ENCODE measurements at regions not wholly inside any gene's neighbourhood (a gene's known extent, or its start where the extent isn't known, plus 50 kb on each side); places are given as distances from the start of the nearest gene placed in this dataset.

DNA sequence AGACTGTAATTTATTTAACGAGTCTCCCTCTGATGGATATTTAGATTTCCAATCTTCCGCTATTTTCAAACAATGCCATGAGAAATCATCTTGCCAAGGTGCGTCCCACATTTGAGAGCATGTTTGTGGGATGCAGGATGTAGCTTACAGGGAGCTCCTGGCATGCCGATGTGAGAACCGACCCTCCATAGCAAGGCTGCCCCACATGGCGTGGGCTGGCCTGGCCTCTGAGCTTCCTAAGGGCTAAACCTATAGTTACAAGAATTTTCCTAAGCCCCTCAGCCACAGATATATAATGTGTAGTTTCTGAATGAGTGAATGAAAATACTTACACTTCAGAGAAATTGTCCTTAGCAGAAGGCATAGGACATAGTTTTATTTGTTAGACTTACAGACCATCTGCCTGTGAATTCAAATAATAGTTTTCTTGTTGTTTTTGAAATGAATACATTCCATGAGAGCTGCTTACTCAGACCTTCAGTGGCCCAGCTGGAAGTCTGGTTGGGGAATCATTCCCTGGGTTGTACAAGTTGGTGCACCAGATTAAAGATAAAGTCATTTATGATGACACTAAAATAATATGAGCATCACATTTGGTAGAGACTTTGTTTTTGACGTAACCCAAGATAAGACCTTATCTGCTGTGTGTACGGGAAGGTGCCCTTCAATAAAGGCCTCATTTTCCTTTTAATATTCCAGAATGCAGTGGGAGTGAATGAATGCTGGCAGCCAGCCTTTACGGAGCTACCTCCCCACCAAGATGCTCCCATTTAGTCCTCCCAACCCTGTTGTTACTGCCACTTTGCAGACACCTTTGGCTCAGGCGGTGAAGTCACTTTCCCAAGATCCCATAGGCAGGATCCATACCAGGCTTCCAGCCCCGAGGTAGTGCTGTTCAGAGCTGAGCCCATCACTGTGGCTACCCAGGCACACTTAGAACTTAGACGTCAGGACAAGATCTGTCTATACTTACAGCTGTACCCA is 107.1 kb downstream of the GLI2 start:
- Histone ChIP-seq H3K79me2 (ENCODE audit: control insufficient read depth, insufficient read depth, low read length) (no peaks in the 10 kb centered on the region), H3K36me3 (ENCODE audit: control insufficient read depth in 2 of 2, extremely low read depth in 1 of 2, insufficient read depth in 2 of 2, low read length in 2 of 2) (no peaks in the 10 kb centered on the region), H3K4me2 (ENCODE audit: insufficient read depth, low read length) (no peak overlapping the region), H3K27ac (ENCODE audit: insufficient read depth, low read depth, low read length) (no peak overlapping the region), H2AFZ (ENCODE audit: low read depth, low read length) (no peak overlapping the region), H3K27me3 (ENCODE audit: control insufficient read depth in 2 of 2, insufficient read depth in 2 of 2, low read length in 2 of 2) (peaks cover 1 to 4% of the 10 kb centered on the region in 2 experiments), H3K9me3 (replicated peaks; ENCODE audit: control insufficient read depth, insufficient read depth, low read length) (no peaks in the 10 kb centered on the region), H3K9ac (replicated peaks; ENCODE audit: extremely low read depth, insufficient read depth, low read length) (no peak overlapping the region), H3K4me3 (replicated peaks in 1 of 3; ENCODE audit: insufficient read depth in 1 of 3, low read depth in 1 of 3, low read length in 3 of 3) (no peak overlapping the region), H3K9me1 (replicated peaks; ENCODE audit: control insufficient read depth, extremely low read depth, insufficient read depth, low read length) (no peaks in the 10 kb centered on the region), H3K4me1 (ENCODE audit: control insufficient read depth, extremely low read depth, insufficient read depth, low read length) (no peaks in the 10 kb centered on the region), H4K20me1 (replicated peaks; ENCODE audit: control insufficient read depth, extremely low read depth, insufficient read depth, low read length) (no peaks in the 10 kb centered on the region)
- no peak for DNase-seq (ENCODE audit: low read depth, low spot score)
- dilution Hi-C loops (cut with MboI; ENCODE audit: extremely low pct_ligation_motif_present, low sequenced_read_pairs) (no loop called here), intact Hi-C loops (cut with micrococcal nuclease) (no loop called here)
- no peak for TF ChIP-seq MAX (IDR thresholded peaks at IDR 0.05; ENCODE audit: insufficient read depth, insufficient read length)
- TF ChIP-seq FOS (IDR thresholded peaks at IDR 0.05; ENCODE audit: borderline replicate concordance, insufficient read depth, low read length) = no peak
- no peak for TF ChIP-seq POLR2AphosphoS5 (IDR thresholded peaks at IDR 0.05; ENCODE audit: insufficient read depth, low read depth, low read length)
- TF ChIP-seq MYC (IDR thresholded peaks at IDR 0.05; ENCODE audit: low read depth, low read length) = no peak
- TF ChIP-seq POLR2A (IDR thresholded peaks at IDR 0.05; ENCODE audit: low read depth, low read length) = no peak
- no peak for TF ChIP-seq GATA2 (IDR thresholded peaks at IDR 0.05; ENCODE audit: insufficient read depth, insufficient read length, low read depth, low read length)
- TF ChIP-seq, protein P1, sequence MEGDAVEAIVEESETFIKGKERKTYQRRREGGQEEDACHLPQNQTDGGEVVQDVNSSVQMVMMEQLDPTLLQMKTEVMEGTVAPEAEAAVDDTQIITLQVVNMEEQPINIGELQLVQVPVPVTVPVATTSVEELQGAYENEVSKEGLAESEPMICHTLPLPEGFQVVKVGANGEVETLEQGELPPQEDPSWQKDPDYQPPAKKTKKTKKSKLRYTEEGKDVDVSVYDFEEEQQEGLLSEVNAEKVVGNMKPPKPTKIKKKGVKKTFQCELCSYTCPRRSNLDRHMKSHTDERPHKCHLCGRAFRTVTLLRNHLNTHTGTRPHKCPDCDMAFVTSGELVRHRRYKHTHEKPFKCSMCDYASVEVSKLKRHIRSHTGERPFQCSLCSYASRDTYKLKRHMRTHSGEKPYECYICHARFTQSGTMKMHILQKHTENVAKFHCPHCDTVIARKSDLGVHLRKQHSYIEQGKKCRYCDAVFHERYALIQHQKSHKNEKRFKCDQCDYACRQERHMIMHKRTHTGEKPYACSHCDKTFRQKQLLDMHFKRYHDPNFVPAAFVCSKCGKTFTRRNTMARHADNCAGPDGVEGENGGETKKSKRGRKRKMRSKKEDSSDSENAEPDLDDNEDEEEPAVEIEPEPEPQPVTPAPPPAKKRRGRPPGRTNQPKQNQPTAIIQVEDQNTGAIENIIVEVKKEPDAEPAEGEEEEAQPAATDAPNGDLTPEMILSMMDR (IDR thresholded peaks at IDR 0.05; ENCODE audit: extremely low read depth in 1 of 2, insufficient read depth in 1 of 2, low read depth in 1 of 2, low read length in 2 of 2) = no peak
- no peak for FAIRE-seq
- no TSS peak for BruUV-seq (replicated peaks)
- CTCF ChIA-PET = interaction anchor here (0.9 kb wide), 1 partner anchor 10 kb away, joined by 3 read pairs; no protein-coding TSS in a partner anchor
- POLR2A ChIA-PET = no interaction called here
